ENCODE measurements at regions not wholly inside any gene's neighbourhood (a gene's known extent, or its start where the extent isn't known, plus 50 kb on each side); places are given as distances from the start of the nearest gene placed in this dataset.

GRCh38 chr4:44100456-44100855 lies 348.2 kb downstream of the KCTD8 start:
- TF ChIP-seq CTCF (IDR thresholded peaks at IDR 0.05): no peak
- no peak for TF ChIP-seq POLR2A (IDR thresholded peaks at IDR 0.05)
